GM21447 (cell line): ENCODE measurements at regions not wholly inside any gene's neighbourhood (a gene's known extent, or its start where the extent isn't known, plus 50 kb on each side); places are given as distances from the start of the nearest gene placed in this dataset.
A peak's percentile ranks its signal among the peaks of the same experiment; 100 is the strongest.
"Not testable (repeated sequence)": the region's sequence is repeated elsewhere in the genome, so short reads cannot be mapped to it uniquely, and the experiment has no call there.

Experiments
- ATAC-seq: cut with Tn5 transposase; IDR thresholded peaks from one replicate; pipeline ENCODE4 v1.9.1; 2021; ENCODE audit not compliant: unreplicated experiment

GRCh38 chr5:145467446-145467845 lies 367.7 kb downstream of the PRELID2 start:
- no peak for ATAC-seq

- no peak for ATAC-seq
Measured at GRCh38 chr5:145466533-145466932, 368.6 kb downstream of the PRELID2 start.

DNA sequence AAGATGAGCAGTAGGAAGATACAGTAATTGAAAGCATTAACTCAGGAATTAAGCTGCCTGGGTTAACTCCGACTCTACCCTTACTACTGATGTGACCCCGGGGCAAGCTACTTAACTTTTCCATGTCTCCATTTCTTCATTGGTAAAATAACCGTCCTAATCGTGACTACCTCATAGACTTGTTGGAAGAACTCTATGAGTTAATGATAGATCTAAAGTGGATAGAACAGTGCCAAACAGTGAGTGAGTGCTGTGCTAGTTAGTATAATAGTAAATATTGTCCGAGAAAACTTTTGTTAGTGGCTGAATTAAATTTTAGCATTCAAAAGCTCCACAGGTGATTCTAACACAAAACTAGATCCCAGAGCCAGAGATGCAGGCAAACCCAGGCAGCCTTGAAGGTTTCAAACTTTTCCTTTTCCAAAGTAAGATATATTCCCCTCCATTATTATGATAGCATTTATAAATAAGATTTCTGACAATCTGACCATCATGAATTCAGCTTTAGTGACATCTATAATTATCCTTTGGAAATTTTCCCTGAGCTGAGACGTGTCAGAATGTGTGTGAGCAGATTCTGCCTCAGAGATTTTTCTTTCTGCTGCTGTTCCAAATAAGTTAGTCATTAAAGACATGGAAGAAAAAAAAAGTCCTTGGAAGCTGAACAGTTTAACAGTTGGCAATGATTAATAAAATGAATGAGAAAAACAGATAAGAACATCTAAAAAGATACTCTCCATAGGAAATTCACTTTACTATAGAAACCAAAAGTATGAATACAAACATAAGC lies 369.5 kb downstream of the PRELID2 start:
- ATAC-seq = no peak

GRCh38 chr5:145464171-145464570 lies 371.0 kb downstream of the PRELID2 start:
- ATAC-seq = no peak

DNA sequence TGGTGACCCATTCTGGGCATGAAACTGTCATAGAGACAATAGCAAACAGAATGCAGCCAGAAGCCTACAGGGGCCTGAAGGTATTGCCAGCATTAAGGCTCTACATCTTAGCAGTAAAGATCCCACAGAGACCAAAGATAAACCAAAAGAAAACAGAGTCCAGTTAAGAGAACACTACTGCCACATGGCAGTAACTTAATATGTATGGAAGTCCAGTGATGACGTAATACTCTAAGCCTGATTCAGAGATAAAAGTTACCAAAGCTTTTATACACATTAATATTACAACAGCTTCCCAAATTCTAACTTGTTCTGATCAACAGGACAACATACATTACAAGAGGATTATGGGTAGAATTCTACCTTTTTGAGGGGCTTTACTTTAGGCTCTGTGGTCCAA lies 371.5 kb downstream of the PRELID2 start:
- ATAC-seq = no peak

- ATAC-seq = no peak
Measured at GRCh38 chr5:145462525-145462924, 372.6 kb downstream of the PRELID2 start.

GRCh38 chr5:145450286-145450885 lies 384.8 kb downstream of the PRELID2 start:
- ATAC-seq = no peak

DNA sequence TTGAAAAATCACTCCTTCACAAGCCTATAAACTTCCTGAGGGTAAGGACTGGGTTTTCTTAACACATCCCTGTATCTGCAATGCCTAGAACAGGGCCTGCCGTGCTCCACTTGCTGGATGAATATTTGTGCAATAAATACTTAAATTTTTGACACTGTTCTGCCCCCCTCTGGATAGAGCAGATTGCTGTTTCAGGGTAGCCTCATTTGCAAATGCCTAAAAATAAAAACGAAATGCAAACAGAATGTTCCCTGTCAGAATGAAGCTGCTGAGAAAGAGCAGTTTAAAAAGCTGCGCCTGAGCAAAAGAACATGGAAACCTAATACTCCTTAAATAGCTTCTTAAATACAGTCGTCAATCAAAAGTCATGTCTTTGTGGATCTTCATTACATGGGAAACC lies 385.3 kb downstream of the PRELID2 start:
- ATAC-seq = no peak

GRCh38 chr5:145446875-145447274 lies 388.3 kb downstream of the PRELID2 start:
- not testable (repeated sequence) for ATAC-seq

GRCh38 chr5:145446412-145446811 lies 388.7 kb downstream of the PRELID2 start:
- ATAC-seq = no peak

DNA sequence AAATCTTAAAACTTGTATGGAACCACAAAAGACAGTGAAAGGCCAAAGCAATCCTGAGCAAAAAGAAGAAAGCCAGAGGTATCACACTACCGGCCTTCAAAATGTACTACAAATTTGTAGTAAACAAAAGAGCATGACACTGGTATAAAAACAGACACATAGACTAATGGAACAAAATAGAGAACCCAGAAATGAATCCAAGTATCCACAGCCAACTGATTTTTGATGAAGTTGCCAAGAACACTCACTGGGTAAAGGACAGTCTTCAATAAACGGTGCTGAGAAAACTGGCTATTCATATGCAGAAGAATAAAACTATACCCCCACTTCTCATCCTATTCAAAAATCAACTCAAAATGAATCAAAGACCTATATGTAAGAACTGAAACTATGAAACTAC lies 390.1 kb downstream of the PRELID2 start:
- no peak for ATAC-seq

DNA sequence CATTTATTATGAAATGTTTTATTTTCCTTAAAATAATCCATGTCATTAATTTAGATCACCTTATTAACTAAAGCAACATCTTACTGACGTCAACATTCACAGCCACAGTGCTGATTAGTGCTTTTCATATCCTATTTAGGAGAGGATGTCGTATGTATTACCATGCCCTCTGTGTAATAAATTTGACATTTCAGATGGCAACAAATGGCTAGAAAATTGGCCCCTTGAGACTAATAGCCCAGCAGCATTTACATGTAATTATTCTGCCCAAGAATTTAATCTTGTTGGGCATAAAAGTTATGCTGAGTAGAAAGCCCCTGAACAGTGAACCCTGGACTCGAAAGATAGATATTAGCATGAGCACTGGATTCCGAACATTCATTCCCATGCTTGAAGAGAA lies 391.2 kb downstream of the PRELID2 start:
- no peak for ATAC-seq

DNA sequence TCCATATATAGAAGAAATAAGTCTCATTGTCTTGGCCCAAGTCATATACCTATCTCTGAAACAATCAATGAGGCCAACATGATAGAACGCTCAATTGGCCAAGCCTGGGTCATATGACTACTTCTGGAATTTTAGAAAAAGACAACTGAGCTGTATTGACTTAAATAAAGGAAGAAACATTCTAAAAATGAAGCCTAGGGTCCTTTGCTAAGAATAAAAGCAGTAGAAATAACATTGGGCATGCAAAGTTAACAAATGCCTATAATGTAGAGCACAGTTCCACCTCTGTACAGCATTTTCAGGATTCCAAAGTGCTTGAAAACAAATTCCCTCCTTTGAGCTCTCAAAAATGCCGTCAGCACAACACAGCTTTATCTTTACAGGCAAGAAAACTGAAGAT lies 391.8 kb downstream of the PRELID2 start:
- ATAC-seq = no peak

GRCh38 chr5:145442661-145443060 lies 392.5 kb downstream of the PRELID2 start:
- not testable (repeated sequence) for ATAC-seq

GRCh38 chr5:145441228-145441627 lies 393.9 kb downstream of the PRELID2 start:
- ATAC-seq = no peak

DNA sequence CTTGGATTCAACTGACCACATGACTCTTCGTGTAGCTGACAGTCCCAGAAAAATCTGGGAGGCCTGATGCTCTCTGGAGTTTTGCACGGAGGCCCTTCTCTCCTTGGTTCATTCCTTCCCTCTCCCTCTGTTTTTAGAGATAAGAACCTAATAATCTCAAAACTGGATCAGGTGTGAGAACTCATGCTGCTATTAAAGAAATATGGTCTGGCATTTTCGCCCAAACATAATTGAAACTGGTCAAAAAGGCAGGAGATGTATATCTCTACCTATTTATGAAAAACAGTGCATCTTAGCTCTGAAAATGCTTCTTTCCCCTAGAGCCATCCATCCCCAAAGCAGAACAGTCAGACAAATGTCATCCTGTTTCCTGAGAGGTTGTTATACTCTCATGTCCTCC lies 397.5 kb downstream of the PRELID2 start:
- ATAC-seq = no peak

GRCh38 chr5:145433077-145433476 lies 402.1 kb downstream of the PRELID2 start:
- no peak for ATAC-seq

- no peak for ATAC-seq
Measured at GRCh38 chr5:145429170-145429569, 406.0 kb downstream of the PRELID2 start.

- peak; percentile 58 for ATAC-seq
Measured at GRCh38 chr5:145408048-145408341, 427.1 kb downstream of the PRELID2 start.

GRCh38 chr5:145407300-145408047 lies 427.7 kb downstream of the PRELID2 start:
- peak; percentile 54 for ATAC-seq

- no peak for ATAC-seq
Measured at GRCh38 chr5:145403992-145404391, 431.1 kb downstream of the PRELID2 start.

DNA sequence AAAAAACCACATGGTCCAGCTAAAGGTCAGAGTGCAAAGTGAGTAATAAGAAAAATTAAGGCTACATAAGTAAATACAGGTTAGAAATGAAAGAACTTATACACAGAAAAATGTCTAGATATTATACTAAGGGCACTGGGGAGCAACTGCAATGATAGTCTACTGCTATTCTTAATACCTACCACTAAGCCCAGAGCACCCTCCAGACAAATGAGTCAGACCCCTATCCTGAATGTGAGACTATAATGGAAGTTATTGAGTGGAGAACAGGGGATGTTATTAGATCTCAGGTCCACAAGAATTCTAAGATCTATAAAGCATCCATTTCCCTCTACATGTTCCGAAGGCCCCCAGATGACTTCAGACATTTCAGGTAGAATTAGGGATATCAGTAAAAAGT lies 438.3 kb downstream of the PRELID2 start:
- no peak for ATAC-seq
